ENCODE measurements at regions not wholly inside any gene's neighbourhood (a gene's known extent, or its start where the extent isn't known, plus 50 kb on each side); places are given as distances from the start of the nearest gene placed in this dataset.
"Not testable (repeated sequence)": the region's sequence is repeated elsewhere in the genome, so short reads cannot be mapped to it uniquely, and the experiment has no call there.

DNA sequence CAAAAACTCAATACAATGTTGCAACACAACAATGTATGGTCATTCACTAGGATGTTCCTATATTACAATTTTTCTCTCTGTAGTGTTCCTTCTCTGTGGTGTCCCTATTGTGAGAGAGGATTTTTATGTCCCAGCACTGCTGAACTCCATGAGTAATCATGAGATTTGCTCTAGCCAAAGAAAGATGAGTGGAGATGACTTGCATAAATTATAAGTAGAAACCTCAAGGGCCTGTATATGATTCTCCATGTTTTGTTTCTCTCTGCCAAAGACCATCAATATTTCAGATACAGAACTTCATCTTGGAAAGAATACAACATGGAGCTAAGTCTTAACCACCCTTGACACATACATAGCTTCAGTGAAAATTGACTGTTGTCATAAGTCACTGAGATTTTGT, 579.1 kb downstream of the TMTC2 start:
- no peak for DNase-seq
- Histone ChIP-seq H3K27me3 (no peaks in the 10 kb centered on the region), H3K4me1 (no peaks in the 10 kb centered on the region), H3K4me3 (no peak overlapping the region), H3K36me3 (no peaks in the 10 kb centered on the region), H3K9me3 (peaks cover 0 to 4% of the 10 kb centered on the region in 2 donors), H3K27ac (no peak overlapping the region)
- TF ChIP-seq POLR2A (IDR thresholded peaks at IDR 0.05) (no peak), EP300 (IDR thresholded peaks at IDR 0.05; ENCODE audit: low read depth) (no peak), POLR2AphosphoS5 (IDR thresholded peaks at IDR 0.05) (no peak)
- TF ChIP-seq, protein P1, sequence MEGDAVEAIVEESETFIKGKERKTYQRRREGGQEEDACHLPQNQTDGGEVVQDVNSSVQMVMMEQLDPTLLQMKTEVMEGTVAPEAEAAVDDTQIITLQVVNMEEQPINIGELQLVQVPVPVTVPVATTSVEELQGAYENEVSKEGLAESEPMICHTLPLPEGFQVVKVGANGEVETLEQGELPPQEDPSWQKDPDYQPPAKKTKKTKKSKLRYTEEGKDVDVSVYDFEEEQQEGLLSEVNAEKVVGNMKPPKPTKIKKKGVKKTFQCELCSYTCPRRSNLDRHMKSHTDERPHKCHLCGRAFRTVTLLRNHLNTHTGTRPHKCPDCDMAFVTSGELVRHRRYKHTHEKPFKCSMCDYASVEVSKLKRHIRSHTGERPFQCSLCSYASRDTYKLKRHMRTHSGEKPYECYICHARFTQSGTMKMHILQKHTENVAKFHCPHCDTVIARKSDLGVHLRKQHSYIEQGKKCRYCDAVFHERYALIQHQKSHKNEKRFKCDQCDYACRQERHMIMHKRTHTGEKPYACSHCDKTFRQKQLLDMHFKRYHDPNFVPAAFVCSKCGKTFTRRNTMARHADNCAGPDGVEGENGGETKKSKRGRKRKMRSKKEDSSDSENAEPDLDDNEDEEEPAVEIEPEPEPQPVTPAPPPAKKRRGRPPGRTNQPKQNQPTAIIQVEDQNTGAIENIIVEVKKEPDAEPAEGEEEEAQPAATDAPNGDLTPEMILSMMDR (IDR thresholded peaks at IDR 0.05): no peak
- in situ Hi-C loops (cut with MboI; ENCODE audit: low pct_ligation_motif_present in 1 of 4, low pct_unique_long_range_greater_than_20kb in 1 of 4, low sequenced_read_pairs in 3 of 4) (no loop called here), intact Hi-C loops (cut with DNase I; ENCODE audit: low total_unique reads) (no loop called here)

DNA sequence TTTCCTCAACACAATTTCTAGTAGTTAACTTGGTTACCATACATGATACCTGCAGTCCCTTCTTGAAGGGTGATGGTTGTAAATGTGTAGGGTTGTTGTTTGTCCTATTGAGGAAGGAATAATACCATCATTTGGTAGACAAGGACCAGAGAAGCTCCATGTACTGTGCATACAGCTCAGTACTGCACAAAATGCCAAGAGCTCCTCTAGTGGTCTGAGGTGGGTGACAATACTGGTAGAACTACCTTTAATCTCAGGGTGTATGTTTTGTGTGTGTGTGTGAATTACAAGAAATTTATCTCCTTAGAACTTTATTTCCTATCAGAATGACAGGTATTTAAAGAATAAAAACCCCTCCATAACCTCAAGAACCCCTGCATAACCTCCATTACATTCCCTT, 575.3 kb downstream of the TMTC2 start:
- intact Hi-C loops (cut with DNase I; ENCODE audit: low total_unique reads): no loop called here
- no peaks in the 10 kb centered on the region for H3K4me1 ChIP-seq
- H3K4me3 ChIP-seq: no peak overlapping the region
- no peak overlapping the region for H3K27ac ChIP-seq
- TF ChIP-seq, protein P1 (IDR thresholded peaks at IDR 0.05): no peak
- TF ChIP-seq POLR2AphosphoS5 (IDR thresholded peaks at IDR 0.05) (no peak), EP300 (IDR thresholded peaks at IDR 0.05; ENCODE audit: low read depth) (no peak), POLR2A (IDR thresholded peaks at IDR 0.05) (no peak)
- in situ Hi-C loops (cut with MboI; ENCODE audit: low pct_ligation_motif_present in 1 of 4, low pct_unique_long_range_greater_than_20kb in 1 of 4, low sequenced_read_pairs in 3 of 4): no loop called here
- H3K9me3 ChIP-seq: no peaks in the 10 kb centered on the region
- H3K36me3 ChIP-seq: no peaks in the 10 kb centered on the region
- DNase-seq: no peak
- no peaks in the 10 kb centered on the region for H3K27me3 ChIP-seq

DNA sequence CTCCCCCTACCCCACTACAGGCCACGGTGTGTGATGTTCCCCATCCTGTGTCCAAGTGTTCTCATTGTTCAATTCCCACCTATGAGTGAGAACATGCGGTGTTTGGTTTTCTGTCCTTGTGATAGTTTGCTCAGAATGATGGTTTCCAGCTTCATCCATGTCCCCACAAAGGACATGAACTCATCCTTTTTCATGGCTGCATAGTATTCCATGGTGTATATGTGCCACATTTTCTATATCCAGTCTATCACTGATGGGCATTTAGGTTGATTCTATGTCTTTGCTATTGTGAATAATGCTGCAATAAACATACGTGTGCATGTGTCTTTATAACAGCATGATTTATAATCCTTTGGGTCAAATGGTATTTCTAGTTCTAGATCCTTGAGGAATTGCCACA, 573.4 kb downstream of the TMTC2 start:
- H3K36me3 ChIP-seq; in situ Hi-C loops (cut with MboI; ENCODE audit: low pct_ligation_motif_present in 1 of 4, low pct_unique_long_range_greater_than_20kb in 1 of 4, low sequenced_read_pairs in 3 of 4); DNase-seq; intact Hi-C loops (cut with DNase I; ENCODE audit: low total_unique reads); H3K4me1 ChIP-seq; H3K4me3 ChIP-seq; H3K27me3 ChIP-seq; H3K9me3 ChIP-seq; H3K27ac ChIP-seq: not testable (repeated sequence)
- 90 to 100% methylated on average over 1 to 3 of the region's 3 CpGs for WGBS, 2 donors (ENCODE audit: low coverage in 1 of 2)

DNA sequence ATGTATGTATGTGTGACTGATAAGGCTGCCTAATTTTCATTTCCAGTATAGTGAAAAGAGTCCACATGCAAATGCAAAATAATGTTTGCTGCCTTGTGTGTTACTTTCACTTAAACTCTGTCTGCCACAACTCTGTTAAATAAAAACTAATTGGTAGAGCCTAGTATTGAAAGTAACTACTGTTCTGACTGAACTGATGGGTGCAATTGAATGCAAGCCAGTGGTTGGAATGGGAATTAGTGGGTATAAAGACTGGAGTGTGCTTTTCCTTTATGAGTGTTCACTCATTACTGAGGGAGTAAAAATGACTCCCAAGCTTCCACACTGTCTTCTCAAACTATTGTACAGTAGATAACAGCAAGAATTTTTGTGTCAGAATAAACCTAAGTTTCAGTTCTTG, 571.0 kb downstream of the TMTC2 start:
- H3K9me3 ChIP-seq: no peaks in the 10 kb centered on the region
- no peaks in the 10 kb centered on the region for H3K27me3 ChIP-seq
- H3K27ac ChIP-seq: no peak overlapping the region
- no peak for DNase-seq
- no peaks in the 10 kb centered on the region for H3K36me3 ChIP-seq
- no peaks in the 10 kb centered on the region for H3K4me1 ChIP-seq
- H3K4me3 ChIP-seq: no peak overlapping the region
- intact Hi-C loops (cut with DNase I; ENCODE audit: low total_unique reads): no loop called here
- TF ChIP-seq, protein P1 (IDR thresholded peaks at IDR 0.05): no peak
- TF ChIP-seq EP300 (IDR thresholded peaks at IDR 0.05; ENCODE audit: low read depth) (no peak), POLR2A (IDR thresholded peaks at IDR 0.05) (no peak), POLR2AphosphoS5 (IDR thresholded peaks at IDR 0.05) (no peak)
- in situ Hi-C loops (cut with MboI; ENCODE audit: low pct_ligation_motif_present in 1 of 4, low pct_unique_long_range_greater_than_20kb in 1 of 4, low sequenced_read_pairs in 3 of 4): no loop called here

DNA sequence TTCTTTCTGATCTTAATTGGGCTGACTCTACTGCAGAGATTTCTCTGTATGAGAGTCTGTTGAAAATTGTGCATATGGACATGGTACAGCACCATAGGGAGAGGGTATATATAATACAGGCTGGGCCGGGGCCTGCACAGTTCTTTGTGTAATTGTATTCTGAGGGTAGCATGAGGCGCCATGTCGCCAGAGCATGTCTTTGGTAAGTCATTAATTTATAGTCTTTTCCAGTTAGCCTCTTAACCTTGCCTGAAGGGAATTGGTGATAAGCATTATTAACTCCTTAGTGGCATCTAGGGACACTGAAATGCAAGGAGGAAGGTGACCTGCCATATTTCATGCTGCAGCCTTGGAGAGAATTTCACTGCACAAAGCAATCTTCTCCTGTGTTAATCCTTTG, 569.9 kb downstream of the TMTC2 start:
- H3K36me3 ChIP-seq: no peaks in the 10 kb centered on the region
- no peaks in the 10 kb centered on the region for H3K9me3 ChIP-seq
- no peak overlapping the region for H3K27ac ChIP-seq
- in situ Hi-C loops (cut with MboI; ENCODE audit: low pct_ligation_motif_present in 1 of 4, low pct_unique_long_range_greater_than_20kb in 1 of 4, low sequenced_read_pairs in 3 of 4): no loop called here
- DNase-seq: no peak
- no peaks in the 10 kb centered on the region for H3K27me3 ChIP-seq
- no peak overlapping the region for H3K4me3 ChIP-seq
- intact Hi-C loops (cut with DNase I; ENCODE audit: low total_unique reads): no loop called here
- H3K4me1 ChIP-seq: no peaks in the 10 kb centered on the region
- TF ChIP-seq EP300 (IDR thresholded peaks at IDR 0.05; ENCODE audit: low read depth) (no peak), POLR2A (IDR thresholded peaks at IDR 0.05) (no peak), POLR2AphosphoS5 (IDR thresholded peaks at IDR 0.05) (no peak)
- 92% methylated on average over 3 of the region's 3 CpGs; no CpG with 5 or more reads in 1 of the 2 donors for WGBS, 2 donors (ENCODE audit: low coverage in 1 of 2)
